HG02571 (cell line): ENCODE measurements at regions not wholly inside any gene's neighbourhood (a gene's known extent, or its start where the extent isn't known, plus 50 kb on each side); places are given as distances from the start of the nearest gene placed in this dataset.
"Not testable (repeated sequence)": the region's sequence is repeated elsewhere in the genome, so short reads cannot be mapped to it uniquely, and the experiment has no call there.

Experiments
- ATAC-seq: cut with Tn5 transposase; IDR thresholded peaks from one replicate; pipeline ENCODE4 v1.9.1; 2021; ENCODE audit warnings: mild to moderate bottlenecking, moderate library complexity; ENCODE audit not compliant: unreplicated experiment

- no peak for ATAC-seq
Observed at GRCh38 chr4:28006021-28006420, 1145.4 kb downstream of the STIM2 start.

GRCh38 chr4:28007693-28008092, 1147.1 kb downstream of the STIM2 start:
- ATAC-seq, result no peak

- no peak for ATAC-seq
Observed at GRCh38 chr4:28009541-28009940, 1148.9 kb downstream of the STIM2 start.

- ATAC-seq, result no peak
Observed at GRCh38 chr4:28010577-28011240, 1150.1 kb downstream of the STIM2 start.

GRCh38 chr4:28014469-28014868, 1153.8 kb downstream of the STIM2 start:
- ATAC-seq, result no peak

GRCh38 chr4:28015996-28016395, 1155.4 kb downstream of the STIM2 start:
- ATAC-seq, result no peak

GRCh38 chr4:28038253-28038652, 1177.6 kb downstream of the STIM2 start:
- ATAC-seq, result not testable (repeated sequence)

GRCh38 chr4:28062562-28062961, 1201.9 kb downstream of the STIM2 start:
- no peak for ATAC-seq

GRCh38 chr4:28073860-28074555, 1213.4 kb downstream of the STIM2 start:
- no peak for ATAC-seq

GRCh38 chr4:28075401-28075956, 1214.8 kb downstream of the STIM2 start:
- ATAC-seq, result no peak

- ATAC-seq, result not testable (repeated sequence)
Observed at GRCh38 chr4:28077203-28077602, 1216.6 kb downstream of the STIM2 start.

- no peak for ATAC-seq
Observed at GRCh38 chr4:28082686-28083390, 1222.2 kb downstream of the STIM2 start.

- no peak for ATAC-seq
Observed at GRCh38 chr4:28092610-28093009, 1232.0 kb downstream of the STIM2 start.

GRCh38 chr4:28093071-28093470, 1232.4 kb downstream of the STIM2 start:
- no peak for ATAC-seq

- no peak for ATAC-seq
Observed at GRCh38 chr4:28101583-28101982, 1240.9 kb downstream of the STIM2 start.

GRCh38 chr4:28105271-28105859, 1244.7 kb downstream of the STIM2 start:
- ATAC-seq, result no peak

GRCh38 chr4:28106155-28106554, 1245.5 kb downstream of the STIM2 start:
- ATAC-seq, result no peak

GRCh38 chr4:28109801-28110200, 1249.2 kb downstream of the STIM2 start:
- ATAC-seq, result no peak

- not testable (repeated sequence) for ATAC-seq
Observed at GRCh38 chr4:28112691-28113335, 1252.2 kb downstream of the STIM2 start.

GRCh38 chr4:28113586-28113985, 1252.9 kb downstream of the STIM2 start:
- not testable (repeated sequence) for ATAC-seq
